ENCODE measurements at regions not wholly inside any gene's neighbourhood (a gene's known extent, or its start where the extent isn't known, plus 50 kb on each side); places are given as distances from the start of the nearest gene placed in this dataset.

DNA sequence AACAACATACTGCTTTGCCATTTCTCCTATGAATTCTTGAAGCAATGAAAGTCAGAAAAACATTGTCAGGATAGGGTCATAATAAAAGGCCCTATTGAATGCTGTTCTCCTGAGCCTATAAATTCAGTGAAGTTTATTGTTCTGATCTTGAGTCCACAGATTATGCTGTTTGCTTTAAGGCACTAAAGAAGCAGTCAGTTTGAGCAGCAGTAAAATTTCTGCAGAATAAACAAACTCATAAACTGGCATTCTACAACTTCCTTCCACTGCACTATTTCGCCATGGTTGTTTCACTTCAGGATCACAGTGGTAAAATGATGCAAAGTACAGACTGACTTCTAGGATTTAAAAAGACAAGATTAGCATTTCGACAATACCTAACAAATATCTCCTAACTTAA, 503.2 kb downstream of the SH2D4B start:
- Histone ChIP-seq H3K4me3 (ENCODE audit: low read depth in 2 of 2, low read length in 2 of 2) (no peak overlapping the region), H3K27ac (ENCODE audit: low read length) (no peak overlapping the region), H3K36me3 (ENCODE audit: control insufficient read depth, insufficient read depth, low read length) (no peaks in the 10 kb centered on the region), H3K27me3 (ENCODE audit: control insufficient read depth, insufficient read depth, low read length) (no peaks in the 10 kb centered on the region), H3K4me1 (ENCODE audit: control insufficient read depth, insufficient read depth, low read length) (no peaks in the 10 kb centered on the region), H3K9me3 (ENCODE audit: control insufficient read depth, insufficient read depth, low read depth, low read length) (0 out of 2 replicates have a peak, but pooled peaks cover 8% of the 10 kb centered on the region)
- ChIA-PET CTCF (no interaction called here), POLR2A (no interaction called here)
- BruUV-seq (replicated peaks) = no TSS peak
- intact Hi-C loops (cut with micrococcal nuclease; ENCODE audit: unreplicated experiment) (no loop called here), in situ Hi-C loops (cut with HindIII; ENCODE audit: low pct_unique_long_range_greater_than_20kb, low sequenced_read_pairs) (no loop called here)
- DNase-seq (ENCODE audit: low read depth, low spot score) = no peak
- TF ChIP-seq, protein P1, sequence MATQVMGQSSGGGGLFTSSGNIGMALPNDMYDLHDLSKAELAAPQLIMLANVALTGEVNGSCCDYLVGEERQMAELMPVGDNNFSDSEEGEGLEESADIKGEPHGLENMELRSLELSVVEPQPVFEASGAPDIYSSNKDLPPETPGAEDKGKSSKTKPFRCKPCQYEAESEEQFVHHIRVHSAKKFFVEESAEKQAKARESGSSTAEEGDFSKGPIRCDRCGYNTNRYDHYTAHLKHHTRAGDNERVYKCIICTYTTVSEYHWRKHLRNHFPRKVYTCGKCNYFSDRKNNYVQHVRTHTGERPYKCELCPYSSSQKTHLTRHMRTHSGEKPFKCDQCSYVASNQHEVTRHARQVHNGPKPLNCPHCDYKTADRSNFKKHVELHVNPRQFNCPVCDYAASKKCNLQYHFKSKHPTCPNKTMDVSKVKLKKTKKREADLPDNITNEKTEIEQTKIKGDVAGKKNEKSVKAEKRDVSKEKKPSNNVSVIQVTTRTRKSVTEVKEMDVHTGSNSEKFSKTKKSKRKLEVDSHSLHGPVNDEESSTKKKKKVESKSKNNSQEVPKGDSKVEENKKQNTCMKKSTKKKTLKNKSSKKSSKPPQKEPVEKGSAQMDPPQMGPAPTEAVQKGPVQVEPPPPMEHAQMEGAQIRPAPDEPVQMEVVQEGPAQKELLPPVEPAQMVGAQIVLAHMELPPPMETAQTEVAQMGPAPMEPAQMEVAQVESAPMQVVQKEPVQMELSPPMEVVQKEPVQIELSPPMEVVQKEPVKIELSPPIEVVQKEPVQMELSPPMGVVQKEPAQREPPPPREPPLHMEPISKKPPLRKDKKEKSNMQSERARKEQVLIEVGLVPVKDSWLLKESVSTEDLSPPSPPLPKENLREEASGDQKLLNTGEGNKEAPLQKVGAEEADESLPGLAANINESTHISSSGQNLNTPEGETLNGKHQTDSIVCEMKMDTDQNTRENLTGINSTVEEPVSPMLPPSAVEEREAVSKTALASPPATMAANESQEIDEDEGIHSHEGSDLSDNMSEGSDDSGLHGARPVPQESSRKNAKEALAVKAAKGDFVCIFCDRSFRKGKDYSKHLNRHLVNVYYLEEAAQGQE (IDR thresholded peaks at IDR 0.05; ENCODE audit: insufficient read depth in 1 of 2, low read depth in 2 of 2, low read length in 1 of 2) = no peak
- TF ChIP-seq TCF7L2 (IDR thresholded peaks at IDR 0.05; ENCODE audit: low read depth, low read length) = peak; percentile 67
- ATAC-seq = peak; percentile 42; the same call in 1 of the 2 replicates

DNA sequence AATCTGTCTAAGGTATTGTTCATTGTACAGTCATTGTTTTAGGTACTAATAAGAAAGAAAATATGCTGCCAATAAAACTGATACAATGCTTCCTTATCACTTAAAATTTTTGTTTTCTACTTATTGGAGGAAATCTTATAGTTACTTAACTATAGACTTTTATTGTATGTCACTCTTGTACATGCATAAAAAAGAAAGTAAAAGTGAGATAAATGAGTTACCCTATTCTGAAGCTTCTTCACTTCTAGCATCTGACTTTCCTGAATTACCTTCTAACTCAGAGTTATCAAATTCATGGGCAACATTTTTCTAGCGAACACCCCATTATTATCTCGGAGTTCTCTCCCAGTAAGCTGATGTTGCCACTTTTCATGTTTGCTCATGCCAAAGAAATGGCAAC, 504.9 kb downstream of the SH2D4B start:
- no peaks in the 10 kb centered on the region for H3K27me3 ChIP-seq (ENCODE audit: control insufficient read depth, insufficient read depth, low read length)
- ChIA-PET CTCF (no interaction called here), POLR2A (no interaction called here)
- DNase-seq (ENCODE audit: low read depth, low spot score) (no peak), ATAC-seq (no peak)
- no peak for TF ChIP-seq TCF7L2 (IDR thresholded peaks at IDR 0.05; ENCODE audit: low read depth, low read length)
- TF ChIP-seq, protein P1 (IDR thresholded peaks at IDR 0.05; ENCODE audit: insufficient read depth in 1 of 2, low read depth in 2 of 2, low read length in 1 of 2) = no peak
- TF ChIP-seq POLR2AphosphoS5 (IDR thresholded peaks at IDR 0.05; ENCODE audit: low read depth, low read length) = no peak
- TF ChIP-seq, protein P2, sequence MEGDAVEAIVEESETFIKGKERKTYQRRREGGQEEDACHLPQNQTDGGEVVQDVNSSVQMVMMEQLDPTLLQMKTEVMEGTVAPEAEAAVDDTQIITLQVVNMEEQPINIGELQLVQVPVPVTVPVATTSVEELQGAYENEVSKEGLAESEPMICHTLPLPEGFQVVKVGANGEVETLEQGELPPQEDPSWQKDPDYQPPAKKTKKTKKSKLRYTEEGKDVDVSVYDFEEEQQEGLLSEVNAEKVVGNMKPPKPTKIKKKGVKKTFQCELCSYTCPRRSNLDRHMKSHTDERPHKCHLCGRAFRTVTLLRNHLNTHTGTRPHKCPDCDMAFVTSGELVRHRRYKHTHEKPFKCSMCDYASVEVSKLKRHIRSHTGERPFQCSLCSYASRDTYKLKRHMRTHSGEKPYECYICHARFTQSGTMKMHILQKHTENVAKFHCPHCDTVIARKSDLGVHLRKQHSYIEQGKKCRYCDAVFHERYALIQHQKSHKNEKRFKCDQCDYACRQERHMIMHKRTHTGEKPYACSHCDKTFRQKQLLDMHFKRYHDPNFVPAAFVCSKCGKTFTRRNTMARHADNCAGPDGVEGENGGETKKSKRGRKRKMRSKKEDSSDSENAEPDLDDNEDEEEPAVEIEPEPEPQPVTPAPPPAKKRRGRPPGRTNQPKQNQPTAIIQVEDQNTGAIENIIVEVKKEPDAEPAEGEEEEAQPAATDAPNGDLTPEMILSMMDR (IDR thresholded peaks at IDR 0.05) = no peak
- TF ChIP-seq SIN3A (IDR thresholded peaks at IDR 0.05; ENCODE audit: borderline replicate concordance, insufficient read depth, low read depth, low read length) = no peak
- no peaks in the 10 kb centered on the region for H3K36me3 ChIP-seq (ENCODE audit: control insufficient read depth, insufficient read depth, low read length)
- H3K9me3 ChIP-seq (ENCODE audit: control insufficient read depth, insufficient read depth, low read depth, low read length) = 0 out of 2 replicates have a peak, but pooled peaks cover 4% of the 10 kb centered on the region
- intact Hi-C loops (cut with micrococcal nuclease; ENCODE audit: unreplicated experiment) = no loop called here
- in situ Hi-C loops (cut with HindIII; ENCODE audit: low pct_unique_long_range_greater_than_20kb, low sequenced_read_pairs) = no loop called here
- H3K4me1 ChIP-seq (ENCODE audit: control insufficient read depth, insufficient read depth, low read length) = no peaks in the 10 kb centered on the region
- H3K27ac ChIP-seq (ENCODE audit: low read length) = no peak overlapping the region
- BruUV-seq (replicated peaks) = no TSS peak
- no peak overlapping the region for H3K4me3 ChIP-seq (ENCODE audit: low read depth in 2 of 2, low read length in 2 of 2)

Data from Panc1 (cell line).